22Rv1 (cell line): ENCODE measurements at regions not wholly inside any gene's neighbourhood (a gene's known extent, or its start where the extent isn't known, plus 50 kb on each side); places are given as distances from the start of the nearest gene placed in this dataset.

ENCODE experiments used
- H3K27ac ChIP-seq: fragments of 450-650 bp; 2 replicates; pipeline ENCODE4 v1.5.1; 2017
- CTCF ChIP-seq: fragments of 450-650 bp; IDR thresholded peaks from 2 replicates; pipeline ENCODE4 v1.5.1; 2017; ENCODE audit warnings: mild to moderate bottlenecking
- ZFX ChIP-seq: fragments of 450-650 bp; IDR thresholded peaks from 2 replicates; pipeline ENCODE4 v1.6.1; 2017; ENCODE audit warnings: antibody characterized with exemption, borderline replicate concordance

GRCh38 chr1:37150986-37151385, 116.7 kb upstream of the GRIK3 start:
- TF ChIP-seq CTCF, result no peak
- no peak for TF ChIP-seq ZFX
- H3K27ac ChIP-seq, result no peak overlapping the region

GRCh38 chr1:37151789-37152188, 117.5 kb upstream of the GRIK3 start:
- H3K27ac ChIP-seq, result no peak overlapping the region
- no peak for TF ChIP-seq ZFX
- TF ChIP-seq CTCF, result no peak

- no peak overlapping the region for H3K27ac ChIP-seq
- no peak for TF ChIP-seq ZFX
- TF ChIP-seq CTCF, result no peak
Measured at GRCh38 chr1:37152491-37152890, 118.2 kb upstream of the GRIK3 start.

GRCh38 chr1:37153116-37154100, 119.1 kb upstream of the GRIK3 start:
- TF ChIP-seq ZFX (no peak), CTCF (no peak)
- H3K27ac ChIP-seq, result no peak overlapping the region

GRCh38 chr1:37156646-37157045, 122.3 kb upstream of the GRIK3 start:
- no peak overlapping the region for H3K27ac ChIP-seq
- TF ChIP-seq CTCF (no peak), ZFX (no peak)

GRCh38 chr1:37157634-37158033, 123.3 kb upstream of the GRIK3 start:
- TF ChIP-seq ZFX (no peak), CTCF (no peak)
- no peak overlapping the region for H3K27ac ChIP-seq

GRCh38 chr1:37158113-37158749, 123.9 kb upstream of the GRIK3 start:
- no peak overlapping the region for H3K27ac ChIP-seq
- no peak for TF ChIP-seq CTCF
- no peak for TF ChIP-seq ZFX
